HT-29 (cell line): ENCODE measurements at regions not wholly inside any gene's neighbourhood (a gene's known extent, or its start where the extent isn't known, plus 50 kb on each side); places are given as distances from the start of the nearest gene placed in this dataset.
"Not testable (repeated sequence)": the region's sequence is repeated elsewhere in the genome, so short reads cannot be mapped to it uniquely, and the experiment has no call there.

ENCODE experiments used
- DNase-seq: peaks from one replicate; pipeline ENCODE4 v3.0.0-alpha.2; 2015; ENCODE audit warnings: low spot score

DNA sequence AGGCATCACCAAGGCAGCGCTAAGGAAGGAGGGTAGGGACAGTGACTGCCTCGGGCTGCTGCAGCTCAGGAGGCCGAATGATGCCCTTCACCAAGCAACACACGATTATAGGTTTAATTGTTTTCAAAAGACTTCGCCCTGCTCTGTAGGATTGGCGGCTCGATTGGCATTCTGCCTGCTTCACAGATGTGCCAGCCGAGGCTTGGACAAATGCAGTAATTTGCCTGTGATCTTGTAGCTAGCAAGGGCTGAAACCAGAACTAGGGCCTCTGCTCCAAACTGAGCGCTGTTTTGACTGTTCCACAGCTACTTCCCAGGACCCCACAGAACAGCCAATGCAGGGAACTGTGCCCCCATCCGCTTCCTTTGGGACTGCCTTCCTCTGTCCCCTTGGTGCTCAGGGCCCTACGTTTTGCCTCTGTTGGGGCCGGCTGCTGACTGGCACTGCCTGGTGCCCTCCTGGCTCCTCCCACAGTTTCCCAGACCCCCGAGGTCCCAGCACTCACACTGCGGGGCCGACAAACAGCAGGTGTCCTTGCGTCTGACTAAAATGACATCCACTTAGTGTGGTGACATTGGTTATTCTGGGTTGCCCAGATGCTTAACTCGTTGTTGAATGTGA lies 62.6 kb upstream of the EN2 start:
- DNase-seq = no peak

DNA sequence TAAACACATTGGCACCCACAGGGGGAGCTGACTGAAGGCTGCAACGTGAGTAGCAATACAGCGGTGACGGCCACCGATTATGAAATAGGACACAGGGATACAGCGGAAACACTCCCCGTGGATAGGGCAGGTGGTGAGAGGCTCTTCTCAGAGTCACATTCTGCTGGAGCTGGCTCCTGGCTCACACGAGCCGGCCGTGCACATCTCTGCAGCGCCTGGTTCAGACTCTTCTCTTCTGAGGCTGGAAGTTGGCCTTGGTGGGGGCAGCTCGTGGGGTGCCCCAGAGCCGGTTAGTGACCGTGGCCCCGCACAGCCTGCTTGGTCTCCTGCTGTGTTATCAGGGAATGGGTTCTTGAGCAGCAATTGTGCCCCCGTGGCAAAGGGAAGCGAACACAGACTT lies 61.3 kb upstream of the EN2 start:
- no peak for DNase-seq

DNA sequence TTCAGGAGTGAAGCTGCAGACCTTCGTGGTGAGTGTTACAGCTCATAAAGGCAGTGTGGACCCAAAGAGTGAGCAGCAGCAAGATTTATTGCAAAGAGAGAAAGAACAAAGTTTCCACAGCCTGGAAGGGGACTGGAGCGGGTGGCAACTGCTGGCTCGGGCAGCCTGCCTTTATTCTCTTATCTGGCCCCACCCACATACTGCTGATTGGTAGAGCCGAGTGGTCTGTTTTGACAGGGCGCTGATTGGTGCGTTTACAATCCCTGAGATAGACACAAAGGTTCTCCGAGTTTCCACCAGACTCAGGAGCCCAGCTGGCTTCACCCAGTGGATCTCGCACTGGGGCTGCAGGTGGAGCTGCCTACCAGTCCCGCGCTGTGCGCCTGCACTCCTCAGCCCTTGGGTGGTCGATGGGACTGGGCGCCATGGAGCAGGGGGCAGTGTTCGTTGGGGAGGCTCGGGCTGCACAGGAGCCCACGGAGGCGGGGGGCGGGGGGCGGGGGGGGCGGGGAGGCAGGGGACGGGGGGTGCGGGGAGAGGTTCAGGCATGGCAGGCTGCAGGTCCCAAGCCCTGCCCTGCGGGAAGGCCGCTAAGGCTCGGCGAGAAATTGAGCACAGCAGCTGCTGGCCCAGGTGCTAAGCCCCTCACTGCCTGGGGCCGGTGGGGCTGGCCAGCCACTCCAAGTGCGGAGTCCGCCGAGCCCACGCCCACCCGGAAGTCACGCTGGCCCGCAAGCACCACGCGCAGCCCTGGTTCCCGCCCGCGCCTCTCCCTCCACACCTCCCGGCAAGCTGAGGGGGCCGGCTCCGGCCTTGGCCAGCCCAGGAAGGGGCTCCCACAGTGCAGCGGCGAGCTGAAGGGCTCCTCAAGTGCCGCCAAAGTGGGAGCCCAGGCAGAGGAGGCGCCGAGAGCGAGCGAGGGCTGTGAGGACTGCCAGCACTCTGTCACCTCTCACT lies 59.9 kb upstream of the EN2 start:
- not testable (repeated sequence) for DNase-seq

DNA sequence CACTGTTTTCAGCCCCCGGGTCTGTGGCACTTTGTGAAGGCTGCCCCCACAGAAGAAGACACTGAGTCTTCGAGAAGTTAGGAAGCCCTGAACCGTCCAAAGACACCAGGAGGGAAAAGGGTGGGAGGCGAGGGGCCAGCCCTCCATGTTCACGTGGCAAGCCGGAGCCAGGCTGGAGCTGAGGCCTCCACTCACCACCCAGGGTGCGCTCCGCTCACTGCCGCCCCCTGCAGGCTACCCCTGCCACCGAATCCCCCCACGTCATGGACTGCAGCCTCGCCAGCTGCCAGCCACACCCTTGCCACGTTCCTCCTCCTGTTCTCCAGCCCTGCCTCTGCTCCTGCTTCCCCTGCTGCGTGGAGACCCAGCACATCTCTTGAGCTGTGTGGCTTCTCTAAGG lies 59.0 kb upstream of the EN2 start:
- DNase-seq = peak; percentile 19

DNA sequence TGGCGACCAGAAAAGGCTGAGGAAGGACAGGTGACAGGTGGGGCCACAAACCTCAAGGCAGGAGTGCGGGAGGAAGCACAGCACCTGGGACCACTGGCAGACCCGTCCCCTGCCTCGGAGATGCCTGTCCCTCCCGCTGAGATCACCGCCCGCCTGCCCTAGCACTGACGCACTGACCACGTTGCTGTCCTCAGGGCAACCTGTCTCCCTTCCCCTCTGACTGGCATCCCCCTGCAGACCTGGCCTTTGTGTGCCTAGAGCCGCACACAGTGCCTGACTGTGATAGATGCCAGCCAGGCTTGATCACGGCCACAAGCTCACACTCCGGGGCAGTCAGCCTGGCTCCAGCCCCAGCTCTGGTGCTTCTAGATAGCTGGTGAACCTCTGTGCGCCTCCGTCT lies 58.4 kb upstream of the EN2 start:
- DNase-seq = no peak

DNA sequence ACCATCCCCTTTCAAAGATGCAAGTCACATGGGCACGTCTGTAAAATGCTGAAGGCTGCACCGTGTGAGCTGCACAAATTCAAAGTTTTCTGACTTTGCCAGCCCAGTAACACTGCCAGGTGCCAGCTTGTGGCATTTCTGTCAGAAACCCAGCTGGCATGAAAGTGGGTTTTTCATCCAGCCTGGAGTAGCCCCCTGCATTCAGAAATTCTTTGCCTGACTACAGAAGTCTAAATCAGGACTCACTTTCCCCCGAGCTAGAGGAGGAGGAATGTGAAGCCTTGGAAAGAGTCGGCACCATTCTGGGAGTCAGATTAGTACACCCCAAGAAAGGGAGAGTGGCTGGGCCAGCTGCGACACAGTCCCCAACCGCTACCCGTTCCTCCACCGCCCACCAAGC lies 56.7 kb upstream of the EN2 start:
- DNase-seq = no peak

DNA sequence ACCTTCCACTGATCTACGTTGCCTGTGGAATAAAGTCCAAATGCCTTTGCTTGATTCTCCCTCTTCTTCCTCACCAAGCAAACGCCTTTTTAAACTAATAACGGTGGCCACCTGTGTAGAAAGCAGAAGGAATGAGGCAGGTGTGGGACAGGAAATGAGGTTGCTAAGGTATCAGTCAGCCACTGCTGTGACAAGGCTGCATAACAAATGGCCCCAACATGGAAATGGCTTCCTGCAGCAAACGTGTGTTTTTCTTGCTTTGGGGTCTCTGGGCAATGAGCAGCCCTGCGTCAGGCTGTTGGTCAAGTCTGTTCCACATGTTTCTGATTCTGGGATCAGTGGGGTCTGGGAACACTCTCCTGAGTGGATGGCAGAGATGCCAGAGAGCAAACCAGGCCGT lies 56.0 kb upstream of the EN2 start:
- no peak for DNase-seq

DNA sequence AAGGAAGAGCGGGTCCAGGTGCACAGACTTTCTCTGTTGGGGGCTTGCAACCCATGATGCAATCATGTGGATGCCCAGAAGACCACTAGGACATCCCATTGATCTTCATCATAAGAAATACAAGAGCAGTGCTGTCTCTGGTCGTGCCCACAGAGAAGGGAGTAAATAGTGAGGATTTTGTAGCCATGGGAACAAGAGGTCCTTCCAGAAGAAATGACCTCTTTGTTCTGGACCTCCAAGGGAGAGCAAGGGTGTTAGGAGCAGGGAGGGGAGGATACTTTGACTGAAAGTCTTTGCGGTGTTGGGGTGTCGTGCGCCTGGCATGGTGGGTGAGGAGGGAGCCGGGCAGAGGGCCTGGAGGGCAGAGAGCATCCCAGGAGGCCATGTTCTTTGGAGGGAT lies 55.0 kb upstream of the EN2 start:
- DNase-seq = no peak

DNA sequence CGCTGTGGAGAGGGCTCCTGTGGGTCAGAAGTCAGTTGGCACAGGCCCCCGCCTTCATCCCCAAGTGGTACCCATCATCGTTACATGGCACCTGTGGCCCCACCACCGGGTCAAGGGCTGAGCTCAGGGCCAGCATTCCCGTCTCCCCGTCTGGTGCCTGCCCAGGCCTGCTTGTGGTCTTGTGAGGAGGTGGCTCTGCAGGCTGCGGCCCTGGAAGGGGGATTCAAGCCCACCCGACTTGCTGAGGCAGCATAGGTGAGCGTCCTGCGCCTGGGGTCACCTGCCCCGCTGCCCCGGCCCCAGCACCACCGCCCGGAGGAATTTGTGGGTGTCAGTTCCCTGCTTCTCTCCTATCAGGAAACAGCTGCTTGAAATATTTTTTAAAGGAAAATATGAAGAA lies 53.0 kb upstream of the EN2 start:
- no peak for DNase-seq

DNA sequence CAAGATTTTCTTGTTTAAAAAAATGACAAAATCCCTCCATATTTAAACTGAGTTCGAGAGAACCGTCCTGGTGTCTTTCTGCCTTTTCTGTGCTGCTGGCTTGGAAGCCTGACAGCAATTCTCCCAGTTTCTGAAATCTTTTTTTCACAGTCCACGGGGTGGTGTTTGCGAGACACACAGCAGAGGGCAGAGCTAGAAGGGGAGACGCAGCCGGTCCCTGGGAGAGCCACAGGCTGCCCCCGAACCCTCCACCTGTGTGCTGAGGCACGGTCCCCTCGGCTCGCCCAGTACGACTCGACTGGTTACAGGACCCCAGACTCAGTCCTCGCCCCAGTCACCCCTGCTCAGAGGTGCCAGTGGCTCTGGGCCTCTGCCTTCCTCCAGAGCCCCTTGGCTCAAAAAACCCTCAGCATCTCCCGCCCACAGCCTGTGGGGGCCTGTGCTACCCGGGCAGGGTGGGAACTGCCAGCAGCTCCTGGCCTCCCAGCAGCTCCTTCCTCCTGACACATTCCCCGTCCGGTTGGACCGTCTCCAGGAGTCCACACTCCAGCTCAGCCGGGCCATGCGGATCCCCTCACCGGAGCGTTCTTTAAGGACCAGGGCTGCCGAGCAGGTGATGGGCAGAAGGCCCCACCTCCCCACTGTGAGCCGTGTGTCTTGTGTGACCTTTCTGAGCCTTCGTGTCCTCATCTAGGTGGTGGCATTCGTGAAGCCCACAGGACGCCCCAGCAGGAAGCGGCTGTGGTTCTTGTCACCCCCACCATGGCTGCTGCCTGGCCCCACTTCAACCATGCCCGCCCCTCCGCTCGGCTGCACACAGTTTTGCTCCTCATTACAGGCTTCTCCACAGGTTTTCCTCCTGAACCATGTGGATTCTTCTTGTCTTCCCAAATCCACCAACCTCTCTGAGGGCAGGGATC lies 52.3 kb upstream of the EN2 start:
- DNase-seq = no peak

DNA sequence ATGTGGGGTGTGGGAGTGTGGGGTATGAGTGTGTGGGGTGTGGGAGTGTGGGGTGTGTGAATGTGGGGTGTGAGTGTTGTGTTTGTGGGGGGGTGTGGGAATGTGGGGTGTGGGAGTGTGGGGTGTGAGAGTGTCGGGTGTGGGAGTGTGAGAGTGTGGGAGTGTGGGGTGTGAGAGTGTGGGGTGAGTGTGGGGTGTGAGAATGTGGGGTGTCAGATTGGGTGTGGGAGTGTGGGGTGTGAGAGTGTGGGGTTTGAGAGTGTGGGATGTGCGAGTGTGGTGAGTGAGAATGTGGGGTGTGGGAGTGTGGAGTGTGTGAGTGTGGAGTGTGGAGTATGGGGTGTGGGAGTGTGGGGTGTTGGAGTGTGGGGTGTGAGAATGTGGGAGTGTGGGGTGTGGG lies 50.1 kb upstream of the EN2 start:
- no peak for DNase-seq
